ENCODE measurements at regions not wholly inside any gene's neighbourhood (a gene's known extent, or its start where the extent isn't known, plus 50 kb on each side); places are given as distances from the start of the nearest gene placed in this dataset.

DNA sequence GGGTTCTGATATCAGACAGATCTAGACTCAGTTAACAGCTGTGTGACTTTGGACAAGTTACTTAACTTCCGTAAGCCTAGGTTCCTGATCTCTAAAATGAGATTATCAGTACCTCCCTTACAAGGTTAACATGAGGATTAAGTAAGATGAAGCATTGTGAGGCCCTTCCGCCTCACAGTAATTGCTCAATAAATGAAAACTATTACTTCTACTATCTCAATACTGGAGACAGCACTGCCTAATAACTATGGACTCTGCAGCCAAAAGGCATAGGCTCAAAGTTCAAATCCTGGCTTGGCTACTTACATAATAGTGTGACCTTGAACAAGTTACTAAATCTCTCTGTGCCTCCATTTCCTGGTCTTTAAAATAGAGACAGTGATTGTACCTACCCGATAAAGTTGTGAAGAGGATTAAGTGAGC lies 82.0 kb upstream of the ATP11B start:
- intact Hi-C loops (cut with DNase I; ENCODE audit: low total_unique reads), result no loop called here
- no peak overlapping the region for H3K27ac ChIP-seq
- no peak for DNase-seq
- no peaks in the 10 kb centered on the region for H3K4me1 ChIP-seq
- no peaks in the 10 kb centered on the region for H3K9me3 ChIP-seq
- no peak for TF ChIP-seq POLR2A (IDR thresholded peaks at IDR 0.05)
- TF ChIP-seq, protein P1, sequence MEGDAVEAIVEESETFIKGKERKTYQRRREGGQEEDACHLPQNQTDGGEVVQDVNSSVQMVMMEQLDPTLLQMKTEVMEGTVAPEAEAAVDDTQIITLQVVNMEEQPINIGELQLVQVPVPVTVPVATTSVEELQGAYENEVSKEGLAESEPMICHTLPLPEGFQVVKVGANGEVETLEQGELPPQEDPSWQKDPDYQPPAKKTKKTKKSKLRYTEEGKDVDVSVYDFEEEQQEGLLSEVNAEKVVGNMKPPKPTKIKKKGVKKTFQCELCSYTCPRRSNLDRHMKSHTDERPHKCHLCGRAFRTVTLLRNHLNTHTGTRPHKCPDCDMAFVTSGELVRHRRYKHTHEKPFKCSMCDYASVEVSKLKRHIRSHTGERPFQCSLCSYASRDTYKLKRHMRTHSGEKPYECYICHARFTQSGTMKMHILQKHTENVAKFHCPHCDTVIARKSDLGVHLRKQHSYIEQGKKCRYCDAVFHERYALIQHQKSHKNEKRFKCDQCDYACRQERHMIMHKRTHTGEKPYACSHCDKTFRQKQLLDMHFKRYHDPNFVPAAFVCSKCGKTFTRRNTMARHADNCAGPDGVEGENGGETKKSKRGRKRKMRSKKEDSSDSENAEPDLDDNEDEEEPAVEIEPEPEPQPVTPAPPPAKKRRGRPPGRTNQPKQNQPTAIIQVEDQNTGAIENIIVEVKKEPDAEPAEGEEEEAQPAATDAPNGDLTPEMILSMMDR (IDR thresholded peaks at IDR 0.05), result no peak
- H3K36me3 ChIP-seq (ENCODE audit: low read depth, missing control alignments), result no peaks in the 10 kb centered on the region
- no peaks in the 10 kb centered on the region for H3K27me3 ChIP-seq
- H3K4me3 ChIP-seq, result no peak overlapping the region
- 82 to 87% methylated on average over 3 of the region's 3 CpGs for WGBS, 2 donors

DNA sequence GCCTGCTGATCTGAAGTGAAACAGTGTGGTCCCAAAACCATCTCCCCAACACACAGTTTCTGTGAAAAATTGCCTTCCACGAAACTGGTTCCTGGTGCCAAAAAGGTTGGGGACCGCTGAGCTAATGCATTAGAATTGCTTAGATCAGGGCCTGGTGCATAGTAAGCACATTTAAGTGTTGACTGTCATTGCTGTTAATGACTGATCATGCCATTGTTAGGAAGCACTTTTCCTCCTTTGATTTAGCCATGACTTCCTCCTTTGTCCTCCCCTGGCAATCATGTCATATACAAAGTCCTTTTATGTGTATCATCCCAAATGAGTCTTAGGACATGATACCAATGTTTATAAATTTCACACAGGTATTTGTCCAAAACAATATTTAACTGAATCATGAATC lies 81.5 kb upstream of the ATP11B start:
- intact Hi-C loops (cut with DNase I; ENCODE audit: low total_unique reads), result no loop called here
- 94 to 100% methylated on average over 2 of the region's 2 CpGs for WGBS, 2 donors
- H3K27me3 ChIP-seq, result no peaks in the 10 kb centered on the region
- TF ChIP-seq POLR2A (IDR thresholded peaks at IDR 0.05), result no peak
- TF ChIP-seq, protein P1 (IDR thresholded peaks at IDR 0.05), result no peak
- no peaks in the 10 kb centered on the region for H3K9me3 ChIP-seq
- no peak overlapping the region for H3K4me3 ChIP-seq
- H3K4me1 ChIP-seq, result no peaks in the 10 kb centered on the region
- H3K27ac ChIP-seq, result no peak overlapping the region
- H3K36me3 ChIP-seq (ENCODE audit: low read depth, missing control alignments), result no peaks in the 10 kb centered on the region
- DNase-seq, result no peak

DNA sequence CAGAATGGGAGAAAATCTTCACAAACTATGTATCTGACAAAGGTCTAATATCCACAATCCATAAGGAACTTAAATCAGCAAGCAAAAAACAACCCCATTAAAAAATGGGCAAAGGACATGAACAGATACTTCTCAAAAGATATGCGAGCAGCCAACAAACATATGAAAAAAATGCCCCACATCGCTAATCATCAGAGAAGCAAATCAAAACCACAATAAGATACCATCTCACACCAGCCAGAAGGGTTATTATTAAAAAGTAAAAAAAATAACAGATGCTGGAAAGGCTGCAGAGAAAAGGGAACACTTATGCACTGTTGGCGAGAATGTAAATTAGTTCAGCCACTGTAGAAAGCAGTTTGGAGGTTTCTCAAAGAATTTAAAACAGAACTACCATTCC lies 80.2 kb upstream of the ATP11B start:
- no peak overlapping the region for H3K4me3 ChIP-seq
- no peaks in the 10 kb centered on the region for H3K4me1 ChIP-seq
- no peak for TF ChIP-seq POLR2A (IDR thresholded peaks at IDR 0.05)
- TF ChIP-seq, protein P1 (IDR thresholded peaks at IDR 0.05), result no peak
- intact Hi-C loops (cut with DNase I; ENCODE audit: low total_unique reads), result no loop called here
- no peaks in the 10 kb centered on the region for H3K36me3 ChIP-seq (ENCODE audit: low read depth, missing control alignments)
- 88 to 90% methylated on average over 3 of the region's 3 CpGs for WGBS, 2 donors
- no peak for DNase-seq
- H3K27me3 ChIP-seq, result no peaks in the 10 kb centered on the region
- H3K9me3 ChIP-seq, result no peaks in the 10 kb centered on the region
- no peak overlapping the region for H3K27ac ChIP-seq

DNA sequence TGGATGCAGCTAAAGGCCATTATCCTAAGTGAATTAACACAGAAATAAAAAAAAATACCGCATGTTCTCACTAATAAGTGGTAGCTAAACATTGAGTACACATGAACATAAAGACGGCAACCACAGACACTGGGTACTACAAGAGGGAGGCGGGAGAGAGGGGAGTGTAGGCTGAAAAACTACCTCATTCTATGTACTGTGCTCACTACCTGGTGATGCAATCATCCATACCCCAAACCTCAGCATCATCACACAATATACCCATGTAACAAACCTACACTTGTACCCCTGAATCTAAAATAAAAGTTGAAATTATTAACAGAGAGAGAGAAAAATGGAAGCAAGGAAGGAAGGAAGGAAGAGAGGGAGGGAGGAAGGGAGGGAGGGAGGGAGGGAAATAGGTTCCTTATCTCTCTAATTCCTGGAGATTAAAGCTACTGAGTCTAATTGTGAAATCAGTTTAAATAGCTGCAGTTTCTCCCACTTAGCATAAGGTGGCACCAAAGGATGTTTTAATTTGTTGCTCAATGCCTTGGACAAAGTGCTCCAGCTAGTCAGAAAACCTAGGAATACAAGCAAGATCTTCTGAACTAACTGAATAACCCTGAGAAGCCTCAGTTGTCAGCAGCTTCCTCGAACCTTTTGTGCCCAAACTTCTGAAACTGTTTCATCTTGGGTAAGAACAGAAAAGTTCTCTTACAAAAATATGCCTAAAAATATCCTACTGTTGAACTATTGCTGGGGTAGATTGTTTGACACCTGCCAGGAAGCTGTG lies 79.4 kb upstream of the ATP11B start:
- H3K36me3 ChIP-seq (ENCODE audit: low read depth, missing control alignments), result no peaks in the 10 kb centered on the region
- H3K9me3 ChIP-seq, result no peaks in the 10 kb centered on the region
- no peaks in the 10 kb centered on the region for H3K27me3 ChIP-seq
- TF ChIP-seq, protein P1 (IDR thresholded peaks at IDR 0.05), result peak; percentile 43 to 62 (median 46)
- TF ChIP-seq POLR2A (IDR thresholded peaks at IDR 0.05), result no peak
- DNase-seq, result no peak
- H3K27ac ChIP-seq, result no peak overlapping the region
- H3K4me1 ChIP-seq, result no peaks in the 10 kb centered on the region
- 47 to 62% methylated on average over 4 of the region's 4 CpGs for WGBS, 2 donors
- no peak overlapping the region for H3K4me3 ChIP-seq
- intact Hi-C loops (cut with DNase I; ENCODE audit: low total_unique reads), result no loop called here

DNA sequence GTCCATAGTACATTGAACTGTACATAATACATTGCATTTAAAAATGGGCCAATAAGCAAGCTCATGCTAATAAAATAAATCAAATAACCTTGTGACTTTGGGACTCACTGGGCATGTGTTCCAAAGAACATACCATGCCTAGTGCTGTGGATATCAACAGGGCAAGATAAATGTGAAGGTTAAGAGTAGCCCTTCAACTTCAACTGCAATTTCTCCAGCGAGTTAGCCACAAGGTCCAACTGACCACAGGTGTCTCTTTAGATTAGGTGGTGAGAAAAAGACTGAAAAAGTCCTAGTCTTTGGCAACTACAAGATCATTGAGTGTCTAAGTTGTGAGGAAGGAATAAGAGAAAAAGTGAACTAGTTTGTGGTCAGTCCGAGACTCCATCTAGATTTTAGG lies 78.3 kb upstream of the ATP11B start:
- Histone ChIP-seq H3K9me3 (no peaks in the 10 kb centered on the region), H3K4me1 (no peaks in the 10 kb centered on the region), H3K27ac (no peak overlapping the region), H3K36me3 (ENCODE audit: low read depth, missing control alignments) (no peaks in the 10 kb centered on the region), H3K4me3 (no peak overlapping the region), H3K27me3 (no peaks in the 10 kb centered on the region)
- DNase-seq, result no peak
- intact Hi-C loops (cut with DNase I; ENCODE audit: low total_unique reads), result no loop called here
- no peak for TF ChIP-seq POLR2A (IDR thresholded peaks at IDR 0.05)
- TF ChIP-seq, protein P1 (IDR thresholded peaks at IDR 0.05), result no peak
- WGBS, 2 donors, result 71 to 78% methylated on average over 2 of the region's 2 CpGs

Measured in testis (tissue), 2 donors.